ENCODE measurements at regions not wholly inside any gene's neighbourhood (a gene's known extent, or its start where the extent isn't known, plus 50 kb on each side); places are given as distances from the start of the nearest gene placed in this dataset.

DNA sequence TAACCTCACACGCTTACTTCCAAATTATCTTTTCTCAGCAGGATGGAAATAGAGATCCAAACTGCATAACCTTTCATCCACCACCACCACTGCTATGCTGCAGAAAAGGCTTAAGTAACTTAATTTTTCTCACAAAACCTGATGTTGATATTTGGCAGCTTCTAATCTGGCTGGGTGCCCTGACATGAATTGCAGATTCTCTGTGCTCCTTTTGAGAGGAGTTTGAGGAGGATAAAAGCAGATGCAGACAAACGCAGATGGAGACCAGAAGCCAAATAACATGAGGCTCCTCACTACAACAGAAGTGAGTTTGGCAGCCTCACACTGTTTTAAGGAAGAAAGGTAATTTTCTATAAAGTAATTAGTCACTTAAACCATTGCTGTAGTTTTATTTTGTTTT lies 646.2 kb upstream of the ATXN8OS start:
- no peak for ATAC-seq (ENCODE audit: low FRiP score in 2 of 2)
- 63 to 65% methylated on average over 2 of the region's 2 CpGs for WGBS, 2 donors
- no peaks in the 10 kb centered on the region for H3K27me3 ChIP-seq
- no peak for DNase-seq
- no peak overlapping the region for H3K4me3 ChIP-seq
- no peaks in the 10 kb centered on the region for H3K9me3 ChIP-seq
- TF ChIP-seq POLR2A (IDR thresholded peaks at IDR 0.05) = no peak
- no peak for TF ChIP-seq POLR2AphosphoS5 (IDR thresholded peaks at IDR 0.05)
- TF ChIP-seq, protein P1, sequence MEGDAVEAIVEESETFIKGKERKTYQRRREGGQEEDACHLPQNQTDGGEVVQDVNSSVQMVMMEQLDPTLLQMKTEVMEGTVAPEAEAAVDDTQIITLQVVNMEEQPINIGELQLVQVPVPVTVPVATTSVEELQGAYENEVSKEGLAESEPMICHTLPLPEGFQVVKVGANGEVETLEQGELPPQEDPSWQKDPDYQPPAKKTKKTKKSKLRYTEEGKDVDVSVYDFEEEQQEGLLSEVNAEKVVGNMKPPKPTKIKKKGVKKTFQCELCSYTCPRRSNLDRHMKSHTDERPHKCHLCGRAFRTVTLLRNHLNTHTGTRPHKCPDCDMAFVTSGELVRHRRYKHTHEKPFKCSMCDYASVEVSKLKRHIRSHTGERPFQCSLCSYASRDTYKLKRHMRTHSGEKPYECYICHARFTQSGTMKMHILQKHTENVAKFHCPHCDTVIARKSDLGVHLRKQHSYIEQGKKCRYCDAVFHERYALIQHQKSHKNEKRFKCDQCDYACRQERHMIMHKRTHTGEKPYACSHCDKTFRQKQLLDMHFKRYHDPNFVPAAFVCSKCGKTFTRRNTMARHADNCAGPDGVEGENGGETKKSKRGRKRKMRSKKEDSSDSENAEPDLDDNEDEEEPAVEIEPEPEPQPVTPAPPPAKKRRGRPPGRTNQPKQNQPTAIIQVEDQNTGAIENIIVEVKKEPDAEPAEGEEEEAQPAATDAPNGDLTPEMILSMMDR (IDR thresholded peaks at IDR 0.05) = no peak
- no peak for TF ChIP-seq EP300 (IDR thresholded peaks at IDR 0.05)
- no peaks in the 10 kb centered on the region for H3K4me1 ChIP-seq
- no peaks in the 10 kb centered on the region for H3K36me3 ChIP-seq
- no peak overlapping the region for H3K27ac ChIP-seq

DNA sequence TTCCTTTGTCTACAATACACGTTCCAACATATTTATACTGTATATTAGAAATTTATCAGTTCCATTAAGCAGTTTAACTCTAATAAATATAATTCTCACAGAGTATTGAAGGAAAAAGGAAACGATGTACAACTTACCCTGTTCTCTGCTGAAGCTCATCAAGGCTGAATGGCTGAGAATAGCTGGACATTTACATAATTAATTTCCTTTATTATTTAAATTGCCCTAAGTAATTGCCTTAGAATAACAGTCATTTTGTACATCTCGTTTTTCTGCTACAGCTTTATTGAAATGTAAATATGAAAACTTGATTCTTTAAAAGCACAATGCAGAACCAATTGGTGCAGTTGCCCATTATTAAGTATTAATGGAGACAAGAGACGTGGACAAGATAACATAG lies 648.3 kb upstream of the ATXN8OS start:
- 53 to 55% methylated on average over 4 of the region's 4 CpGs for WGBS, 2 donors
- ATAC-seq (ENCODE audit: low FRiP score in 2 of 2) = no peak

DNA sequence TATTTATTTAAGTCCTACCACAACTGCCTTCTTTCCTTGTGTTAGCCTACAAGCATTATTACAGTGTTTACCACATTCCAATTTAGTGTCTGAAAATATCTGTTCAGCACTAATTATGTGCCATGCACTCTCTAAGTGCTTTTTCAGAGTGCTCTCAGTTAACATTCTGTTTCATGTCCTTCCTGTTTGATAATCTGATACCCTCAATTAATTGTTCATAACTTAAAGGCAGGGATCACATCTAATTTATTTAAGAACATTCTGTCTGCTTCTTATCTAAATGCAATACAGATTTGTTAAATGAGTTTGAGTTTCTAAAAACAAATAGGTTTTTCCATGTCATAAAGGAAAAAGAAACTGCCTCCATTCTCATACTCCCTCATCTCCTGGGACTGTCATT lies 649.6 kb upstream of the ATXN8OS start:
- TF ChIP-seq EP300 (IDR thresholded peaks at IDR 0.05) (no peak), POLR2A (IDR thresholded peaks at IDR 0.05) (no peak), POLR2AphosphoS5 (IDR thresholded peaks at IDR 0.05) (no peak)
- TF ChIP-seq, protein P1 (IDR thresholded peaks at IDR 0.05) = no peak
- ATAC-seq (ENCODE audit: low FRiP score in 2 of 2) = no peak
- Histone ChIP-seq H3K4me1 (no peaks in the 10 kb centered on the region), H3K36me3 (no peaks in the 10 kb centered on the region), H3K27me3 (no peaks in the 10 kb centered on the region), H3K9me3 (no peaks in the 10 kb centered on the region), H3K27ac (no peak overlapping the region), H3K4me3 (no peak overlapping the region)
- no peak for DNase-seq

More for the DNA sequence above, 648.3 kb upstream of the ATXN8OS start:
- TF ChIP-seq, protein P1 (IDR thresholded peaks at IDR 0.05) = no peak
- no peak for TF ChIP-seq POLR2AphosphoS5 (IDR thresholded peaks at IDR 0.05)
- TF ChIP-seq POLR2A (IDR thresholded peaks at IDR 0.05) = no peak
- no peak for TF ChIP-seq EP300 (IDR thresholded peaks at IDR 0.05)
- no peak overlapping the region for H3K27ac ChIP-seq
- no peaks in the 10 kb centered on the region for H3K36me3 ChIP-seq
- no peak for DNase-seq
- no peaks in the 10 kb centered on the region for H3K27me3 ChIP-seq
- no peaks in the 10 kb centered on the region for H3K4me1 ChIP-seq
- H3K4me3 ChIP-seq = no peak overlapping the region
- H3K9me3 ChIP-seq = no peaks in the 10 kb centered on the region

DNA sequence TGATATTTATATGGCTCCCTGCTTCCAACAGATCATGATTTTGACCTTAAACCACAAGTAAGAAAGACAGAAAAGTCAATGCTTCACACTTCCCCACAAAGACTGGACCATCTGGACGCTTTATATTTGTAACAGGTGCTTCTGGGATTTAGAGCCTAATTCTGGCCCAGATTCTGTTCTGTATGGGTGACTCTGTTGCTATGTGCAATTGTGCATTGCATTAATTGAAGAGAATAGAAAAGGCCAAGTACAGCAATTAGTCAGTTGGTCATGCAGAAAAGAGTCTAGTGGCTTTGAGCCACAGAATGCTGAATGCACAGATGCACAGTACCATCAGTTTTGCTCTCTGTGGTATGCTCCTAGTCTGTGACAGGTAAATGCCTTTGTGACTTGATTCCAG lies 657.4 kb upstream of the ATXN8OS start:
- no peak overlapping the region for H3K4me3 ChIP-seq
- no peaks in the 10 kb centered on the region for H3K27me3 ChIP-seq
- H3K36me3 ChIP-seq = no peaks in the 10 kb centered on the region
- DNase-seq = no peak
- 54 to 64% methylated on average over 1 of the region's 1 CpG for WGBS, 2 donors
- no peaks in the 10 kb centered on the region for H3K9me3 ChIP-seq
- H3K4me1 ChIP-seq = no peaks in the 10 kb centered on the region
- TF ChIP-seq POLR2AphosphoS5 (IDR thresholded peaks at IDR 0.05) (no peak), EP300 (IDR thresholded peaks at IDR 0.05) (no peak), POLR2A (IDR thresholded peaks at IDR 0.05) (no peak)
- TF ChIP-seq, protein P1 (IDR thresholded peaks at IDR 0.05) = no peak
- H3K27ac ChIP-seq = no peak overlapping the region
- ATAC-seq (ENCODE audit: low FRiP score in 2 of 2) = no peak

DNA sequence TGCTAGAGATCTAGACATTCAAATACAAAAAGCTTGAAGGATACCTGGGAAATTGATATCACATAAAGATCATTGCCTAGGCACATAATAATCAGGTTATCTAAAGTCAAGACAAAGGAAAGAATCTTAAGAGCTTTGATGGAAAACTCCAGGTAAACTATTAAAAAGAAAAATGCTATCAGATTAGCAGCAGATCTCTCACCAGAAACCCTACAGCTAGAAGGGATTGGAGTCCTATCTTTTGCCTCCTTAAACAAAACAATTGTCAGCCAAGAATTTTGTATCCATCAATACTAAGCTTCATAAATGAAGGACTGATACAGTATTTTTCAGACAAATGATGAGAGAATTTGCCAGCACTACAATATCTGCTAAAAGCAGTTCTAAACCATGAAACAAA lies 682.4 kb upstream of the ATXN8OS start:
- peaks cover 0 to 19% (median 0%) of the 10 kb centered on the region in 4 donors for H3K9me3 ChIP-seq
- TF ChIP-seq, protein P1 (IDR thresholded peaks at IDR 0.05) = no peak
- TF ChIP-seq POLR2AphosphoS5 (IDR thresholded peaks at IDR 0.05) (no peak), POLR2A (IDR thresholded peaks at IDR 0.05) (no peak), EP300 (IDR thresholded peaks at IDR 0.05) (no peak)
- H3K27ac ChIP-seq = no peak overlapping the region
- H3K4me3 ChIP-seq = no peak overlapping the region
- H3K27me3 ChIP-seq = no peaks in the 10 kb centered on the region
- ATAC-seq (ENCODE audit: low FRiP score in 2 of 2) = no peak
- H3K4me1 ChIP-seq = no peaks in the 10 kb centered on the region
- no peaks in the 10 kb centered on the region for H3K36me3 ChIP-seq
- DNase-seq = no peak

Measured in upper lobe of left lung (tissue), 6 donors.